EH (cell line): ENCODE measurements at regions not wholly inside any gene's neighbourhood (a gene's known extent, or its start where the extent isn't known, plus 50 kb on each side); places are given as distances from the start of the nearest gene placed in this dataset.
"Not testable (repeated sequence)": the region's sequence is repeated elsewhere in the genome, so short reads cannot be mapped to it uniquely, and the experiment has no call there.

Experiments used
- DNase-seq: peaks from one replicate; pipeline ENCODE4 v3.0.0-alpha.2; 2015; ENCODE audit warnings: low read depth

DNA sequence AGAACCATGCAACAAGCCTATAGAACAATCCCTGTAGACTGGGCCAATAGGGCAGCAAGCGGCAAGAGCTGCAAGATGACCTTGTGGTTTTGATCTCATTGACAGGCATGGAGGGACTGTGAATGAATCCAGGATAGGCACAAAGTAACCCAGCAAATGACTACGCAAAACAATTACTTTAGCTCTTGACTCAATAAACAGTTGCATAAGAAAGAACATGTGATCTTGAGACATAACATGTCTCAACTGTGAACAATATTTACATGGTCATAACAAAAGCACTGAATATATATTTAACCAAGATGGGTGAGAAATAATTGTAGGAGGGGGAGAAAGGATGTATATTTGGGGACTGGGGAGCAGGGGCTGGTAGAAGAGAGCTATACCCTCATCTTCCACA is 313.7 kb upstream of the CDH5 start:
- no peak for DNase-seq

DNA sequence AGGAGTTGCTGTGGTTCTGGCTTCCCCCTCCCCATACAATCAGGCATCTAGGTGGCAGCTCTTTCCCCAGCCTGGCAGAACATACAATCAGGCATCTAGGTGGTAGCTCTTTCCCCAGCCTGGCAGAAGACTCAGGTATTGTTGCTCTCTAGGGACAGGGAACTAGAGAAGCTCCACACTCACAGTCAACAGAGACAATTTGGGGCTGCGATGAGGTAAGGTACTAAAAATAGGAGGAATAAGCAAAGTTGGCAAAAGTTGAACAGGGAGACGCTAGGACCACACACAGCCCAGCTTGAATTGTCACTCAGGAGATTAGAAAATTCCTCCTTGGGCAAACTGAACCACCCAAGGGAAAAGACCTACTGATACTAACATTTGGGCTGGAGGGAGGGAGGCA is 315.5 kb upstream of the CDH5 start:
- DNase-seq = no peak

DNA sequence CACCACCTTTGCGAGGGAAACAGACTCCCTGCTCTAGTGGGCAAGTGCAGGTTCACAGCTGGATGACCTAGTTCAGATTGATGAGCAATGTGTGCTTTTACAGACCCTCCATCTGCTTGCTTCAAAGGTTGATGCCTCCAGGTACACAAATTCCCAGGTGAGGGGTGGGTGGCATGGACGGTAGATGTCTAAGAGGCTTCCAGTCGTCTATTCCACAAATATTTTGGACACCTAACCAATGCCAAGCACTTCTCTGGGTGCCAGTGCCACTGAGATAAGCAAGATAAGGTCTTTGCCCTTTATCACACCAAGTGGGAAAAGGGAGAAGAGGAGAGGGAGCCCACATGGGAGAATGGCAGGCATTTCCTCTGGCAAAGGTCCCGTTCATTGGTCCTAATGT is 316.6 kb upstream of the CDH5 start:
- no peak for DNase-seq

GRCh38 chr16:66045626-66046025 is 320.9 kb upstream of the CDH5 start:
- peak; percentile 8 for DNase-seq

- DNase-seq = no peak
These were observed 321.9 kb upstream of the CDH5 start for GRCh38 chr16:66044556-66044955.

DNA sequence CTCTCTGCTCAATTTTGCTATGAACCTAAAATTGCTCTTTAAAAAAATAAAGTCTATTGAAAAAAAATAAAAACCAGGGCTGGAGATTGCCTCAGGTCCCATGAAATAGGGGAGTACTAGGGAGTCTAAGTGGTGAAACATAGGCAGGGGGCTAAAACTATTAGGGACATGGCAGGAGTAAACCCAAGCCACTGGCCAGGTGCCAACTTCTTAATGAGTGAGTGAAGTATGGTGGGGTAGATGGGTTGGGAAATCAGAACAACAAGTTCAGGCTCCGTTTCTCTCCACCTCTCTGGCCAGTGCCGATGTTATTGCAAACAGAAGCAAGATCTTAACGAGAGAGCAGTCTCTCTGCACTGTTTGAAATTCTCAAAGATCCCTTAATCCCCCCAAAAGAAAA is 322.4 kb upstream of the CDH5 start:
- no peak for DNase-seq

- no peak for DNase-seq
These were observed 323.2 kb upstream of the CDH5 start for GRCh38 chr16:66043326-66043725.

DNA sequence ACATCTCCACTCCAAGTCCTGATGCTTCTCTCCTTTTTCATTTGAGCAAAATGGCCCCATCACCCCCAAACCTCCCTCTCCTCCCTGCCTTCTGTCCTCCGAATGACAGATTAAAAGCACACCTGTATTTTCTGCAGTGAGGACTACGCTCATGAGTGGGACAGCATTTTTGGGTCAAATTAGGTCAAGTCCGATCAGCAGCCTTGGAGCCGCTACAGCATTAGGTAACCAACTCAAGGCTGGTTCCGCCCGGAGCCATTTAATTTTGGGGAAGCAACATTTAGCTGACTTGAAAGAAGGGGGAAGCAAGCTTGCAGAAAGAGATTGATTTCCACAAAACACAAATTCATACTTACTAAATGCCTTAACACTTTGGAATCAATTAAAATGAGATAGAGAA is 324.1 kb upstream of the CDH5 start:
- DNase-seq = no peak

GRCh38 chr16:66041907-66042306 is 324.6 kb upstream of the CDH5 start:
- DNase-seq = no peak

DNA sequence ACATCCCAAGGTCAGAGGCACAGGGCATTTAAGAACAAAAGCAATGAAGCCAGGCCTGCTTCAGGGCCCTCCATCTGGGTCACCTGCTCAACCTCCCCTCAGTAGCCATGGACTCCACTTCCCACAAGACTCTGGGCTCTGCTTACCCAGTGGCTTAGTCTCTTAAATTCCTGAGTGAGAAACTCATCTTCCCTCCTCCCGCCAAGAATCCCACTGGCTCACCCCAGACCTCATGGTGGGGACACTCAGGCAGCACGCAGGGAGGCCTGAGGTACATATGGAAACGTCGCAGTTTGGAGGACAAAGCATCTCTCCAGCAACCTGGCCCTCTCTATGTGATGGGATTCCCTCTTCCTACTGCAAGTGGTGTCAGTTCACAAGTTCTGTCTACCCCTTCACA is 326.7 kb upstream of the CDH5 start:
- DNase-seq = no peak

DNA sequence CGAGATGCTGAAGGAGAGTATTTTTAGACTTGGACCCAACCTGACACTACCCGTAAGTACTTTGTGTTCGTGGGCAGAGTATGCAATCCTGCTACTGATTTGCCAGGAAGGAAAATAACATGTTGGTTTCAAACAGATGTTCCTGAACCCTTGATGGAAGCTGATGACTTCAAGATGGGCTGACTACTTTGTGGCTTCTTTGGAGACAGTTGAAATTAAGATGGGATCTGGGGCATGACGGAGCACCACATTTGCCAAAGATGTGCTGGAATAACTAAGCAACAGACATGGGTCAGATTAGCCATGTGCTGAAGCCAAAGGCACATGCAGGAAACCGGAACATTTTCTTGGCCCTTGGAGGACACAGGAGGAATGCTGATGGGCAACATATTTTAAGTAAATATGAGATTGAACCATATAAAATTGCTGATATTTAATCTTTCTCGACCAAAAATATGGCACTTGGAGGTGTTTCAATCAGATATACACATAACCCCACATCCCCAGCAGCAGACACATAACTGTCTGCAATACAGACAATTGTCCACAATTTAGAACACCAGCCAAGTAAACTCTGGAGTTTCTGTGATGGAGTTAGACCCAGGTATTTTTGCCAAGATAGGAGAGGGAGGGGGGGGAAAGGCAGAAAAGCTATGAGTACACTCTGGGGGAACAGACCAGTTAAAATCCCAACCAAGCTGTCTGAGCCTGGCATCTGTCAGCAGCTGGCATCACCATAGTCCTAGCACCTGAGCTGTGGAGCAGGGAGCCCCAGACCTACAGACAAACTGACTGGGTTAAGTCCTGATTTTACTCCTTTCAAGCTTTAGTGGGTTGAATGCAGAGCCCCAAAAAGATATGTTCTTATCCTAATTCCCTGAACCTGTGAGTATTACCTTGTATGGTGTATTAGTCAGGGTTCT is 329.4 kb upstream of the CDH5 start:
- DNase-seq = peak; percentile 68

DNA sequence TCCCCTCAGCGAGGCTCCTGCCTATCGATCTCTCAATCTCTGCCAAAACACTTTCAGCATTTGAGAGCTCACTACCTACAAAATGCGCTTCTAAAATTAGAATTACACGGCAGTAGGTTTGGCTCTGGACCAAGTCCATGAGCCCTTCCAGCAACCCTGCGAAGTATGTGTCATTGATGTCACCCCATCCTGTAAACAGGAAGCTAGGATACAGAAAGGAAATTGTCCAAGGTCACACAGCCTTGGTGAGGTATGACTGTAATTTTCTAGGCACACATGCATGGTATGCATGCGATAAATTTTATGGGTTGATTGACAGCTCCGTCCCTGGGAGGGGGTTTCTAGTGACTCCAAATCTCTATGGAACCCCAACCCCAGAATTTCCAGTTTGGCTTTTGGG is 330.3 kb upstream of the CDH5 start:
- DNase-seq = peak; percentile 54

GRCh38 chr16:66035096-66035495 is 331.4 kb upstream of the CDH5 start:
- no peak for DNase-seq

GRCh38 chr16:66032841-66033240 is 333.6 kb upstream of the CDH5 start:
- no peak for DNase-seq

DNA sequence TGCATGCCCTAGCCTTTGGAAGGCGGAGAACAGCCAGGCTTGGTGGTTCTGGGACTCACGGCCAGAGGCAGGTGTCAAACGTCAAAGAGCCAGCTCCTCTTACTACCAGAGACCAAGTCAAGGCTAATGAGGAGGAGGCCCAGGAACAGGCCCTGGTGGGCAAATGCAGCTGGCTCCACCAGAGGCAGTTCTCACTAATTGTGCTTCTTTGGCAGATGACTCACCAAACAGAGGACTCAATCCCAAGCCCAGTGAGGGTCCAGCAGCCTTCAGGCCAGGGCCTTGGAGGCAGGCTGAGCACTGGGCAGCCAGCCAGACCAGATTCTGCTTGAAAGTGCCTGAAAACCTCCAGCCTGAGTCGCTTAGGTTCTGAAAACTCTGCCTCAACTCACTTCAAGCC is 336.5 kb upstream of the CDH5 start:
- DNase-seq = peak; percentile 84

DNA sequence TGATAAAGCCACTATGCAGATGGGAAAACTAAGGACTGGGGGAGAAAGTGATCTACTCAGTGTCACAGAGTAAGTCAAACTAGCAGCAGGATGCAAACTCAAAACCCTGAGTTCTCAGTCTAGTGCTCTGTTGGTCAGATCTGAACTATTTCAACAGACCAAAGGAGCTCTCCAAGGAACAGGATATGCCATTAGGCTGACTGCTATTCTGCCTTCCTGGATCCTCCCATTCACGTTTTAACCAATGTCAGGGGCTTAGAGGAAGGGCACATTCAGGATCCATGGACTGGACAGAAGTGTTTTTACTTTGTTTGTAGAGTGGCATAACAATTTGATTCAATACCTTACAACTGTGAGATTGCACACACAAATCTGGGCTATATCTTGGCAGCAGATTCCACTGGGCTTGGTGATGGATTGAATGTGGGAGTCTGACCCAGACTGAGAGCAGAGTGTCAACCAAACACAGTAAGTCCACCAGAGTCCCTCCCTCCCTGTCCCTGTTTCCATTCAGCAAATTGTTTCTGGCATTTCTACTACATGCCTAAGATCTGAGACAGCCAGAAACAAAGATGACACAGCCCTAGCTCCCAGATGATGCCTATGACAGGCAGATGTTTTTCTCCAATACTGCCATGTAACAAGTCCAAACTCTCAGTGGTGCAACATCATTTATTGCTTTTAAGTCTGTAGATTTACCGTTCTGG is 337.8 kb upstream of the CDH5 start:
- DNase-seq = peak; percentile 91

- no peak for DNase-seq
These were observed 339.6 kb upstream of the CDH5 start for GRCh38 chr16:66026787-66027330.

DNA sequence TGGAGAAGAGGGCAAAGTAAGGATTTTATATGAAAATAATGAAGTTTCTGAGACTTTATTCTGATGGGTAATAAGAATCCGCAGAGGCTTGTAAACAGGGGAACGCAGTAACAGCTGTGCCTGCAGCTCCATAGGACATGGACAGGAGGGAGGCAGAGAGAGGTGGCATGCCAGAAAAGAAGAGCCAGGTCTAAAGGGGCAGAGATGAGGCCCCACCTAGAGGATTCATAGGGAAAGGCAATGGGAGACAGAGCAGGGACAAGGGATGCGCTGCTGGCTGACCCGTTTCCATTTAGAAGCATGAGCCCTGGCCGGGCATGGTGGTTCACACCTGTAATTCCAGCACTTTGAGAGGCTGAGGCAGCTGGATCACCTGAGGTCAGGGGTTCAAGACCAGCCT is 340.3 kb upstream of the CDH5 start:
- DNase-seq = peak; percentile 37

GRCh38 chr16:66025751-66026150 is 340.7 kb upstream of the CDH5 start:
- DNase-seq = no peak

DNA sequence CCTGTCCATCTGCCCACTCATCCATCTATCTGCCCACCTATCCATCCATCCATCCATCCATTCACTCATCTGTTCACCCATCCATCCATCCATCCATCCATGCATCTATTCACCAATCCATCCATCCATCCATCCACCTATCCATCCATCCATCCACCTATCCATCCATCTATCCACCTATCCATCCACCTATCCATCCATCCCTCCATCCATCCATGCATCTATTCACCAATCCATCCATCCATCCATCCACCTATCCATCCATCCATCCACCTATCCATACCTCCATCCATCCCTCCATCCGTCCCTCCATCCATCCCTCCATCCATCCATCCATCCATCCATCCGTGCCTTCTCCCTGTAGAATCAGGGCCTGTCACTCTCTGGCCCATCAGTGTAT is 341.9 kb upstream of the CDH5 start:
- DNase-seq = not testable (repeated sequence)

DNA sequence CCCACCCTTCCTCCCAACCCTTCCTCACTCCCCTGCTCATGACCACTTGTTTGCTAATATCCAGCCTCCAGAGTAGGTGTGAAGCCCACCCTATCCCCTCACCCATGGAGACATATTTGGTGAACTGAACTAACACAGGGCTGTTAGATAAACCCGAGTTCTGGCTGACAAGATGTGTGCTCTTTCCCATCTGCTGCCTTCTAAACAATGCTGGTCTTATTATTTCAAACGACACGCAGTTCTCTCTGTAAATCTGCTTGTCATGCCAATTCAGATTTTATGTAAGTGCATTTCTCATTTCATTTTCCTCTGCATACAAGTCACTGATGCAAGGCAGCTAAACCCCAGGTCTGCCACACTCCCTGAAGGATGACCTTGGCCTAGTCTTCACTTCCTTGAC is 343.0 kb upstream of the CDH5 start:
- no peak for DNase-seq

- DNase-seq = peak; percentile 52
These were observed 345.8 kb upstream of the CDH5 start for GRCh38 chr16:66020642-66021041.

- DNase-seq = peak; percentile 67
These were observed 346.4 kb upstream of the CDH5 start for GRCh38 chr16:66020046-66020445.
